ENCODE measurements at regions not wholly inside any gene's neighbourhood (a gene's known extent, or its start where the extent isn't known, plus 50 kb on each side); places are given as distances from the start of the nearest gene placed in this dataset.

DNA sequence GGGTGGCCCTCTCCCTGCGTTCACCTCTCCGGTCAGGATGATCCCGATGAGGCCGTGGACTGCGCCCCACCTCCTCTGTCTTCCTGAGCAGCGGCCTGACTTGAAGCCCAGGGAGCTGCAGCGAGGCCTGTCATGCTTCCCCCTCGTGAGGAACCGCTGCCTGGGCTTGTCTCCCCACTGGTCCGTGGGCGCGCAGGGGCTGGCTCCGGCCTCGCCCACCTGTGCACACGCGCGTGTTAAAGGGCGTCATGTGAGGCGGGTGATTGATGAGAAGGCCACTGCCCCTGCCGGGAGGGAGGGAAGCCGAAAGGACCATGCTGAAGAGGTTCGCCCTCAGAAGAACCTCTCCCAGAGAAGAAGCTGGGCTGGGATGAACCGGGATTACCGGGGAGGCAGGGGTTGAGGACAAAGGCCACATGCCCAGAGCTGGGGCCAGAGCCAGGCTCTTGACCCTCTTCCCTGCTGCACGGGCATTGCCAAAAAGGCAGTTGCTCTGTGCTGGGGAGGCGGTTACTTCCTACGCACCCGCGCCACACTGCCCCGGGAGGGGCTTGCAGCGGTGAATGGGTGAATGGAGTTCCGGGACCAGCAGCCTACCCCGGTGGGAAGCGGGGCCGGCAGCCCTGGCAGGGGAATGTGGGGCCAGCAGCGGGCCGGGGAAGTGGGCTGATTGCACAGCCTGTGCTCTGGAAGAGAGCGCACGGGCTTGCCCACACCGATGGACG is 85.9 kb upstream of the GSE1 start:
- no peak for TF ChIP-seq POLR2A (IDR thresholded peaks at IDR 0.05)
- TF ChIP-seq, protein P1, sequence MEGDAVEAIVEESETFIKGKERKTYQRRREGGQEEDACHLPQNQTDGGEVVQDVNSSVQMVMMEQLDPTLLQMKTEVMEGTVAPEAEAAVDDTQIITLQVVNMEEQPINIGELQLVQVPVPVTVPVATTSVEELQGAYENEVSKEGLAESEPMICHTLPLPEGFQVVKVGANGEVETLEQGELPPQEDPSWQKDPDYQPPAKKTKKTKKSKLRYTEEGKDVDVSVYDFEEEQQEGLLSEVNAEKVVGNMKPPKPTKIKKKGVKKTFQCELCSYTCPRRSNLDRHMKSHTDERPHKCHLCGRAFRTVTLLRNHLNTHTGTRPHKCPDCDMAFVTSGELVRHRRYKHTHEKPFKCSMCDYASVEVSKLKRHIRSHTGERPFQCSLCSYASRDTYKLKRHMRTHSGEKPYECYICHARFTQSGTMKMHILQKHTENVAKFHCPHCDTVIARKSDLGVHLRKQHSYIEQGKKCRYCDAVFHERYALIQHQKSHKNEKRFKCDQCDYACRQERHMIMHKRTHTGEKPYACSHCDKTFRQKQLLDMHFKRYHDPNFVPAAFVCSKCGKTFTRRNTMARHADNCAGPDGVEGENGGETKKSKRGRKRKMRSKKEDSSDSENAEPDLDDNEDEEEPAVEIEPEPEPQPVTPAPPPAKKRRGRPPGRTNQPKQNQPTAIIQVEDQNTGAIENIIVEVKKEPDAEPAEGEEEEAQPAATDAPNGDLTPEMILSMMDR (IDR thresholded peaks at IDR 0.05): no peak

Data from thyroid gland (tissue), 4 donors.